Endothelial cell of umbilical vein (primary cell): ENCODE measurements at regions not wholly inside any gene's neighbourhood (a gene's known extent, or its start where the extent isn't known, plus 50 kb on each side); places are given as distances from the start of the nearest gene placed in this dataset.

Experiments
- BruUV-seq: library from RNA; stranded (reverse); fragments of 400-500 nt; replicated peaks from 2 replicates; lab custom pipeline; 2021; lab: Mats Ljungman, UMichigan
- CTCF ChIA-PET: fragments of 300-600, 350-600 bp; sonication (Branson Sonifier 250); formaldehyde crosslinking; loops from one replicate; lab custom pipeline; 2021; ENCODE audit warnings: antibody characterized with exemption, inconsistent platforms; lab: Charles Lee
- POLR2A ChIA-PET: fragments of 300-600, 350-600 bp; sonication (Branson Sonifier 250); formaldehyde crosslinking; loops from one replicate; lab custom pipeline; 2021; ENCODE audit warnings: antibody characterized with exemption, inconsistent platforms; lab: Charles Lee
- DNase-seq: peaks from one replicate; pipeline ENCODE4 v3.0.0-alpha.2; 2011; ENCODE audit warnings: low read depth, low spot score
- FAIRE-seq: peaks from 2 replicates; lab custom pipeline; 2011; peaks lifted over from hg19 to GRCh38; lab: Jason Lieb, UNC
- H2AFZ ChIP-seq: 2 replicates; pipeline ENCODE4 v1.6.0; 2012; ENCODE audit warnings: low read depth, low read length, control low read depth, inconsistent platforms
- H3K27ac ChIP-seq: 2 replicates; pipeline ENCODE4 v1.5.1; 2011; ENCODE audit warnings: low read depth, mild to moderate bottlenecking, control low read depth, low read length, moderate library complexity; ENCODE audit not compliant: insufficient read depth
- H3K27me3 ChIP-seq, 2 experiments: 2 replicates each; pipeline versions ENCODE4 v1.6.0 to v1.6.1; 2011; ENCODE audit warnings: low read length in 2 of 2, mixed read lengths in 1 of 2; ENCODE audit not compliant: control insufficient read depth in 2 of 2, insufficient read depth in 2 of 2
- H3K36me3 ChIP-seq, 2 experiments: 2 replicates in 1 of 2; 3 replicates in 1 of 2; pipeline ENCODE4 v1.5.1; 2011; ENCODE audit warnings: low read length in 2 of 2, mild to moderate bottlenecking in 1 of 2, moderate library complexity in 1 of 2; ENCODE audit not compliant: control insufficient read depth in 2 of 2, insufficient read depth in 2 of 2; ENCODE audit errors: extremely low read depth in 1 of 2
- H3K4me1 ChIP-seq: 3 replicates; pipeline ENCODE4 v1.5.1; 2011; ENCODE audit warnings: mild to moderate bottlenecking, low read length; ENCODE audit not compliant: control insufficient read depth, insufficient read depth; ENCODE audit errors: extremely low read depth
- H3K4me2 ChIP-seq: 2 replicates; pipeline ENCODE4 v1.6.1; 2011; ENCODE audit warnings: low read length, control low read depth, mixed read lengths; ENCODE audit not compliant: insufficient read depth
- H3K4me3 ChIP-seq, 3 experiments: fragments of 200-600 bp in 1 of 3; sonication (generic), shearing (Covaris generic) in 1 of 3; replicated peaks in 1 of 3; 2 replicates each; pipeline ENCODE4 v1.5.1; 2011 to 2016; ENCODE audit warnings: control low read depth in 3 of 3, low read length in 3 of 3, mild to moderate bottlenecking in 2 of 3, inconsistent platforms in 1 of 3, low read depth in 1 of 3, moderate library complexity in 1 of 3; ENCODE audit not compliant: insufficient read depth in 1 of 3
- H3K79me2 ChIP-seq: 2 replicates; pipeline ENCODE4 v1.6.0; 2012; ENCODE audit warnings: low read length, inconsistent platforms; ENCODE audit not compliant: control insufficient read depth, insufficient read depth
- H3K9ac ChIP-seq: replicated peaks from 2 replicates; pipeline ENCODE3; 2011; ENCODE audit warnings: low read length, control low read depth; ENCODE audit not compliant: insufficient read depth; ENCODE audit errors: extremely low read depth
- H3K9me1 ChIP-seq: replicated peaks from 3 replicates; pipeline ENCODE4 v1.6.0; 2011; ENCODE audit warnings: mild to moderate bottlenecking, low read length; ENCODE audit not compliant: control insufficient read depth, insufficient read depth; ENCODE audit errors: extremely low read depth
- H3K9me3 ChIP-seq: replicated peaks from 2 replicates; pipeline ENCODE4 v1.5.1; 2012; ENCODE audit warnings: low read length, inconsistent platforms; ENCODE audit not compliant: control insufficient read depth, insufficient read depth
- H4K20me1 ChIP-seq: replicated peaks from 2 replicates; pipeline ENCODE3; 2011; ENCODE audit warnings: mild to moderate bottlenecking, low read length; ENCODE audit not compliant: control insufficient read depth, insufficient read depth; ENCODE audit errors: extremely low read depth
- EZH2 ChIP-seq: IDR thresholded peaks from 2 replicates; pipeline ENCODE4 v1.6.1; 2012; ENCODE audit warnings: borderline replicate concordance, low read depth, mild to moderate bottlenecking, moderate library complexity, low read length, inconsistent platforms; ENCODE audit not compliant: severe bottlenecking
- FOS ChIP-seq: IDR thresholded peaks from 2 replicates; pipeline ENCODE4 v1.6.1; 2011; ENCODE audit warnings: mild to moderate bottlenecking, low read length, moderate library complexity, borderline replicate concordance; ENCODE audit not compliant: insufficient read depth
- GATA2 ChIP-seq: IDR thresholded peaks from 2 replicates; pipeline ENCODE4 v1.7.0; 2011; ENCODE audit warnings: low read depth, mild to moderate bottlenecking, moderate library complexity, mixed read lengths, low read length; ENCODE audit not compliant: insufficient read length, insufficient read depth
- JUN ChIP-seq: IDR thresholded peaks from 2 replicates; pipeline ENCODE4 v1.6.1; 2011; ENCODE audit warnings: borderline replicate concordance, low read depth; ENCODE audit not compliant: insufficient read length, insufficient read depth
- MYC ChIP-seq: IDR thresholded peaks from one replicate; pipeline ENCODE4 v1.6.1; 2011; ENCODE audit warnings: mild to moderate bottlenecking, low read depth, low read length
- POLR2A ChIP-seq: IDR thresholded peaks from 2 replicates; pipeline ENCODE4 v1.6.1; 2012; ENCODE audit warnings: low read depth, mild to moderate bottlenecking, control low read depth, low read length
- POLR2AphosphoS5 ChIP-seq: IDR thresholded peaks from 2 replicates; pipeline ENCODE4 v1.6.1; 2012; ENCODE audit warnings: low read depth, mild to moderate bottlenecking, control low read depth, low read length, moderate library complexity; ENCODE audit not compliant: insufficient read depth
- dilution Hi-C: fragments of 300-500 bp; cut with MboI; formaldehyde crosslinking; loops from one replicate; pipeline ENCODE4 v1.15.0; 2019; ENCODE audit warnings: low sequenced_read_pairs; ENCODE audit not compliant: extremely low pct_ligation_motif_present
- intact Hi-C: fragments of 100-400 bp; cut with micrococcal nuclease; formaldehyde crosslinking; loops from one replicate; pipeline ENCODE4 v1.10.0; 2022
- TF ChIP-seq, protein P1 (sequence below): IDR thresholded peaks from 2 replicates; pipeline ENCODE4 v1.6.1; 2011; ENCODE audit not compliant: insufficient read depth, insufficient read length
- TF ChIP-seq, protein P2 (sequence below), 2 donors: IDR thresholded peaks; 1 replicate in 1 of 2; 2 replicates in 1 of 2; pipeline ENCODE4 v1.5.1; 2011; ENCODE audit warnings: low read length in 2 of 2, mild to moderate bottlenecking in 2 of 2, moderate library complexity in 2 of 2, control low read depth in 1 of 2, inconsistent platforms in 1 of 2, low read depth in 1 of 2; ENCODE audit not compliant: insufficient read depth in 1 of 2; ENCODE audit errors: extremely low read depth in 1 of 2

DNA sequence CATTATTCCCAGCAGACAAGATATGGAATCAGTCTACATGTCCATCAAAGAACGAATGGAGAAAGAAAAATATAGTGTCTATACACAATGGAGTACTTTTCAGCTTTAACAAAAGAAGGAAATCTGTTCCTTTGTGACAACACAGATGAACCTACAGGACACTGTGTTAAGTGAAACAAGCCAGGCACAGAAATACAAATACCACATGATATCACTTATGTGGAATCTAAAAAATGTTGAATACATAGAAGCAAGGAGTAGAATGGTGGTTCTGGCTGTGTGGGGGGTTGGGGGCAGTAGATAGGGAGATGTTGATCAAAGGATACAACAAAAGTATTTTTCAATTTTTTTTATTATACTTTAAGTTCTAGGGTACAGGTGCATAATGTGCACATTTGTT lies 347.7 kb upstream of the MAP2 start:
- no peaks in the 10 kb centered on the region for H3K27me3 ChIP-seq
- H3K9me1 ChIP-seq: no peaks in the 10 kb centered on the region
- H3K4me2 ChIP-seq: no peak overlapping the region
- H3K4me1 ChIP-seq: no peaks in the 10 kb centered on the region
- FAIRE-seq (no peak), DNase-seq (no peak)
- no peaks in the 10 kb centered on the region for H3K9me3 ChIP-seq
- no peak for TF ChIP-seq POLR2AphosphoS5
- TF ChIP-seq EZH2: no peak
- TF ChIP-seq GATA2: no peak
- no peak for TF ChIP-seq JUN
- TF ChIP-seq, protein P1, sequence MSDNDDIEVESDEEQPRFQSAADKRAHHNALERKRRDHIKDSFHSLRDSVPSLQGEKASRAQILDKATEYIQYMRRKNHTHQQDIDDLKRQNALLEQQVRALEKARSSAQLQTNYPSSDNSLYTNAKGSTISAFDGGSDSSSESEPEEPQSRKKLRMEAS: no peak
- no peak for TF ChIP-seq POLR2A
- no peak for TF ChIP-seq MYC
- TF ChIP-seq, protein P2, sequence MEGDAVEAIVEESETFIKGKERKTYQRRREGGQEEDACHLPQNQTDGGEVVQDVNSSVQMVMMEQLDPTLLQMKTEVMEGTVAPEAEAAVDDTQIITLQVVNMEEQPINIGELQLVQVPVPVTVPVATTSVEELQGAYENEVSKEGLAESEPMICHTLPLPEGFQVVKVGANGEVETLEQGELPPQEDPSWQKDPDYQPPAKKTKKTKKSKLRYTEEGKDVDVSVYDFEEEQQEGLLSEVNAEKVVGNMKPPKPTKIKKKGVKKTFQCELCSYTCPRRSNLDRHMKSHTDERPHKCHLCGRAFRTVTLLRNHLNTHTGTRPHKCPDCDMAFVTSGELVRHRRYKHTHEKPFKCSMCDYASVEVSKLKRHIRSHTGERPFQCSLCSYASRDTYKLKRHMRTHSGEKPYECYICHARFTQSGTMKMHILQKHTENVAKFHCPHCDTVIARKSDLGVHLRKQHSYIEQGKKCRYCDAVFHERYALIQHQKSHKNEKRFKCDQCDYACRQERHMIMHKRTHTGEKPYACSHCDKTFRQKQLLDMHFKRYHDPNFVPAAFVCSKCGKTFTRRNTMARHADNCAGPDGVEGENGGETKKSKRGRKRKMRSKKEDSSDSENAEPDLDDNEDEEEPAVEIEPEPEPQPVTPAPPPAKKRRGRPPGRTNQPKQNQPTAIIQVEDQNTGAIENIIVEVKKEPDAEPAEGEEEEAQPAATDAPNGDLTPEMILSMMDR (IDR thresholded peaks at IDR 0.05; ENCODE audit: extremely low read depth in 1 of 2, insufficient read depth in 1 of 2, low read depth in 1 of 2, low read length in 2 of 2): no peak
- TF ChIP-seq FOS: no peak
- no peaks in the 10 kb centered on the region for H4K20me1 ChIP-seq
- dilution Hi-C loops: no loop called here
- no peak overlapping the region for H3K4me3 ChIP-seq
- no peak overlapping the region for H3K9ac ChIP-seq
- no peaks in the 10 kb centered on the region for H3K36me3 ChIP-seq
- ChIA-PET POLR2A (no interaction called here), CTCF (no interaction called here)
- H2AFZ ChIP-seq: no peak overlapping the region
- no peaks in the 10 kb centered on the region for H3K79me2 ChIP-seq
- no TSS peak for BruUV-seq
- intact Hi-C loops: no loop called here
- H3K27ac ChIP-seq: no peak overlapping the region
